HCT116 (cell line): ENCODE measurements at regions not wholly inside any gene's neighbourhood (a gene's known extent, or its start where the extent isn't known, plus 50 kb on each side); places are given as distances from the start of the nearest gene placed in this dataset.

Experiments used
- ATAC-seq: fragments of 200-7000 bp; cut with Tn5 transposase; 2 replicates; pipeline ENCODE4 v1.9.1; 2020; ENCODE audit warnings: mild to moderate bottlenecking, moderate library complexity
- BruUV-seq: library from RNA; stranded (reverse); fragments of 400-500 nt; replicated peaks from 2 replicates; lab custom pipeline; 2021; lab: Mats Ljungman, UMichigan
- CTCF ChIA-PET: fragments of 300-600 bp; sonication (Branson Sonifier 250); formaldehyde crosslinking; loops from one replicate; lab custom pipeline; 2021; ENCODE audit warnings: antibody characterized with exemption; lab: Charles Lee
- POLR2A ChIA-PET: fragments of 300-600, 350-600 bp; sonication (Branson Sonifier 250); formaldehyde crosslinking; loops from one replicate; lab custom pipeline; 2021; ENCODE audit warnings: antibody characterized with exemption; lab: Charles Lee
- RAD21 ChIA-PET, 2 experiments: fragments of 300-600 bp; sonication (Branson Sonifier 250); formaldehyde crosslinking; loops; one replicate each; lab custom pipeline; 2023; ENCODE audit warnings: low total read pairs in 2 of 2; ENCODE audit not compliant: uncharacterized antibody in 2 of 2, unreplicated experiment in 2 of 2, low non-redundant PET in 1 of 2; lab: Charles Lee
- DNase-seq: peaks from one replicate; pipeline ENCODE4 v3.0.0-alpha.2; 2010; ENCODE audit warnings: low read depth, low spot score
- H2AFZ ChIP-seq: fragments of 200-600 bp; shearing (Covaris generic), sonication (generic); 2 replicates; pipeline ENCODE4 v1.6.1; 2017; ENCODE audit warnings: low read depth, mixed run types, mixed read lengths, antibody characterized with exemption, low read length; ENCODE audit not compliant: poor library complexity, severe bottlenecking
- H3K27ac ChIP-seq: 2 replicates; pipeline ENCODE4 v1.5.1; 2012; ENCODE audit warnings: low read depth, low read length
- H3K27me3 ChIP-seq: fragments of 200-600 bp; sonication (generic); 2 replicates; pipeline ENCODE4 v1.6.1; 2016; ENCODE audit warnings: mixed run types, low read length, mixed read lengths; ENCODE audit not compliant: insufficient read depth
- H3K36me3 ChIP-seq, 2 experiments: fragments of 200-500 bp in 1 of 2; fragments of 200-600 bp in 1 of 2; sonication (Bioruptor generic) in 1 of 2; sonication (generic) in 1 of 2; 2 replicates each; pipeline versions ENCODE4 v1.5.1 to v1.6.1; 2014 to 2016; ENCODE audit warnings: low read length in 2 of 2, inconsistent platforms in 1 of 2, mixed read lengths in 1 of 2, mixed run types in 1 of 2; ENCODE audit not compliant: insufficient read depth in 2 of 2, control insufficient read depth in 1 of 2
- H3K4me1 ChIP-seq, 2 experiments: fragments of 200-600 bp in 1 of 2; sonication (generic) in 1 of 2; 2 replicates each; pipeline versions ENCODE4 v1.5.1 to v1.6.1; 2012 to 2017; ENCODE audit warnings: low read length in 2 of 2, inconsistent platforms in 1 of 2, mild to moderate bottlenecking in 1 of 2, mixed read lengths in 1 of 2, mixed run types in 1 of 2, moderate library complexity in 1 of 2; ENCODE audit not compliant: insufficient read depth in 2 of 2, control insufficient read depth in 1 of 2
- H3K4me2 ChIP-seq: fragments of 200-600 bp; sonication (generic); 2 replicates; pipeline ENCODE4 v1.6.1; 2017; ENCODE audit warnings: mixed run types, low read length, mixed read lengths
- H3K4me3 ChIP-seq, 2 experiments: fragments of 200-600 bp in 1 of 2; sonication (generic) in 1 of 2; replicated peaks in 1 of 2; 2 replicates each; pipeline ENCODE4 v1.5.1; 2011 to 2016; ENCODE audit warnings: low read length in 2 of 2, control low read depth in 1 of 2, low read depth in 1 of 2, mild to moderate bottlenecking in 1 of 2, mixed read lengths in 1 of 2, mixed run types in 1 of 2
- H3K79me2 ChIP-seq: fragments of 200-600 bp; sonication (generic); 2 replicates; pipeline ENCODE4 v1.6.1; 2017; ENCODE audit warnings: mild to moderate bottlenecking, mixed run types, low read length, moderate library complexity, mixed read lengths; ENCODE audit not compliant: insufficient read depth
- H3K9ac ChIP-seq: fragments of 200-600 bp; sonication (generic); 2 replicates; pipeline ENCODE4 v1.6.1; 2016; ENCODE audit warnings: low read length, mixed read lengths
- H3K9me2 ChIP-seq: fragments of 200-600 bp; sonication (generic), shearing (Covaris generic); 2 replicates; pipeline ENCODE4 v1.6.1; 2017; ENCODE audit warnings: mixed run types, mild to moderate bottlenecking, moderate library complexity; ENCODE audit not compliant: insufficient read depth
- H3K9me3 ChIP-seq, 2 experiments: fragments of 200-500 bp in 1 of 2; fragments of 200-600 bp in 1 of 2; sonication (Bioruptor generic) in 1 of 2; sonication (generic) in 1 of 2; 2 replicates each; pipeline ENCODE4 v1.6.1; 2014 to 2017; ENCODE audit warnings: low read length in 2 of 2, mixed read lengths in 2 of 2, inconsistent platforms in 1 of 2, low read depth in 1 of 2, mild to moderate bottlenecking in 1 of 2, mixed run types in 1 of 2, moderate library complexity in 1 of 2; ENCODE audit not compliant: control insufficient read depth in 1 of 2, insufficient read depth in 1 of 2
- H4K20me1 ChIP-seq: fragments of 200-600 bp; sonication (generic), shearing (Covaris generic); 2 replicates; pipeline ENCODE4 v1.6.1; 2017; ENCODE audit warnings: mixed run types, mild to moderate bottlenecking, moderate library complexity; ENCODE audit not compliant: insufficient read depth
- CEBPB ChIP-seq: IDR thresholded peaks from 2 replicates; pipeline ENCODE4 v1.6.1; 2012; ENCODE audit warnings: low read depth
- EGR1 ChIP-seq: IDR thresholded peaks from 2 replicates; pipeline ENCODE4 v1.6.1; 2012; ENCODE audit warnings: low read depth
- POLR2A ChIP-seq: IDR thresholded peaks from 2 replicates; pipeline ENCODE4 v1.7.0; 2011; ENCODE audit warnings: borderline replicate concordance; ENCODE audit not compliant: insufficient read depth, insufficient read length; ENCODE audit errors: extremely low read depth
- POLR2AphosphoS5 ChIP-seq: IDR thresholded peaks from 2 replicates; pipeline ENCODE4 v1.6.1; 2011; ENCODE audit warnings: mild to moderate bottlenecking, low read depth, low read length, moderate library complexity
- SIN3A ChIP-seq: IDR thresholded peaks from 2 replicates; pipeline ENCODE4 v1.6.1; 2012; ENCODE audit warnings: low read depth
- TCF7L2 ChIP-seq: IDR thresholded peaks from 2 replicates; pipeline ENCODE4 v1.7.0; 2011; ENCODE audit warnings: borderline replicate concordance, inconsistent platforms; ENCODE audit not compliant: insufficient read depth, insufficient read length; ENCODE audit errors: extremely low read depth
- YY1 ChIP-seq: IDR thresholded peaks from 2 replicates; pipeline ENCODE4 v1.6.1; 2011; ENCODE audit warnings: low read length, low read depth, moderate library complexity, mild to moderate bottlenecking; ENCODE audit not compliant: insufficient replicate concordance; ENCODE audit errors: extremely low read depth
- ZFX ChIP-seq: fragments of 450-650 bp; IDR thresholded peaks from 2 replicates; pipeline ENCODE4 v1.6.1; 2017
- ZNF274 ChIP-seq: fragments of 200-500 bp; sonication (Bioruptor generic); IDR thresholded peaks from 2 replicates; pipeline ENCODE4 v1.6.1; 2014; ENCODE audit warnings: mild to moderate bottlenecking, low read depth, low read length, inconsistent platforms
- intact Hi-C: fragments of 100-400 bp; cut with micrococcal nuclease; formaldehyde crosslinking; loops from 2 replicates; pipeline ENCODE4 v1.10.0; 2022
- TF ChIP-seq, protein P1 (sequence below): IDR thresholded peaks from 2 replicates; pipeline ENCODE4 v1.6.1; 2012
- TF ChIP-seq, protein P2 (sequence below): IDR thresholded peaks from 2 replicates; pipeline ENCODE4 v1.6.1; 2012; ENCODE audit warnings: low read depth
- TF ChIP-seq, protein P3 (sequence below): IDR thresholded peaks from 2 replicates; pipeline ENCODE4 v1.6.1; 2012
- TF ChIP-seq, protein P4 (sequence below): IDR thresholded peaks from 2 replicates; pipeline ENCODE4 v1.6.1; 2011; ENCODE audit warnings: mild to moderate bottlenecking, low read length, moderate library complexity; ENCODE audit not compliant: insufficient replicate concordance; ENCODE audit errors: extremely low read depth
- TF ChIP-seq, protein P5 (sequence below), 3 experiments: fragments of 200-600 bp in 1 of 3; sonication (generic) in 1 of 3; IDR thresholded peaks in 2 of 3; conservative IDR thresholded peaks in 1 of 3; 2 replicates each; pipeline ENCODE4 v1.5.1; 2012 to 2017; ENCODE audit warnings: low read depth in 2 of 3, low read length in 2 of 3, antibody characterized with exemption in 1 of 3, borderline replicate concordance in 1 of 3, control low read depth in 1 of 3, mild to moderate bottlenecking in 1 of 3, mixed read lengths in 1 of 3, mixed run types in 1 of 3, moderate library complexity in 1 of 3; ENCODE audit not compliant: insufficient read depth in 1 of 3

DNA sequence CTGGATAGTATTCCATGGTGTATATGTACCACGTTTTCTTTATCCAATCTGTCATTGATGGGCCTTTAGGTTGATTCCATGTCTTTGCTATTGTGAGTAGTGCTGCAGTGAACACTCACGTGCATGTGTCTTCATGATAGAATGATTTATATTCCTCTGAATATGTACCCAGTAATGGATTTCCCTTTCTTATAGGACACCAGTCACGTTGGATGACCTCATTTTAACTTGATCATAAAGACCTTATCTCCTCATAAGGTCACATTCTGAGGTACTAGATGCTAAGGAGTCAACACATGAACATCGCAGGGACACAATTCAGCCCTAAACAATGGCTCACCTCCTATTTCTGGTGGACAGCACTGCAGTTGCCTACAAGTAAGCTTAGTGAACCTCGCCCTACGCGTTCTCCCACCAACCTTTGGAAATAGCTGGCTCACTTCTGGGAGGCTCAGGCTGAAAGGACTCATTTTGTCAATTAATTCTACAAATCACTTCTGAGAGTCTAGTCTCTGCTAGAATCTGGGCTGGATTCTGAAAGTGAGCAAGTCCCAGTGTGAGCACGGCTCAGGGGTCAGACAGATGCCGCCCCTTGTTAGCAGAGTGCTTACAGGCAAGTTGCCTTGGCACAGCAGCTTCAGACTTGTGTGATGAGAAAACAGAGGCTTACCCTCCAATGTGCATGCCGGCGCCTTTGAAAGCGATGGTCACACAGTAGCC lies 183.8 kb upstream of the GSC start:
- H3K27ac ChIP-seq: no peak overlapping the region
- H3K9ac ChIP-seq: no peak overlapping the region
- intact Hi-C loops: no loop called here
- no peak for ATAC-seq
- no peak overlapping the region for H3K4me2 ChIP-seq
- no peaks in the 10 kb centered on the region for H4K20me1 ChIP-seq
- ChIA-PET POLR2A (no interaction called here), CTCF (no interaction called here), RAD21 (no interaction called here)
- no peak overlapping the region for H3K4me3 ChIP-seq
- no peaks in the 10 kb centered on the region for H3K36me3 ChIP-seq
- no peaks in the 10 kb centered on the region for H3K9me3 ChIP-seq
- peaks cover 15% of the 10 kb centered on the region; the same call in 1 of the 2 replicates for H3K27me3 ChIP-seq
- H3K79me2 ChIP-seq: no peaks in the 10 kb centered on the region
- BruUV-seq: no TSS peak
- TF ChIP-seq, protein P1, sequence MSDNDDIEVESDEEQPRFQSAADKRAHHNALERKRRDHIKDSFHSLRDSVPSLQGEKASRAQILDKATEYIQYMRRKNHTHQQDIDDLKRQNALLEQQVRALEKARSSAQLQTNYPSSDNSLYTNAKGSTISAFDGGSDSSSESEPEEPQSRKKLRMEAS: no peak
- TF ChIP-seq YY1: no peak
- TF ChIP-seq, protein P2, sequence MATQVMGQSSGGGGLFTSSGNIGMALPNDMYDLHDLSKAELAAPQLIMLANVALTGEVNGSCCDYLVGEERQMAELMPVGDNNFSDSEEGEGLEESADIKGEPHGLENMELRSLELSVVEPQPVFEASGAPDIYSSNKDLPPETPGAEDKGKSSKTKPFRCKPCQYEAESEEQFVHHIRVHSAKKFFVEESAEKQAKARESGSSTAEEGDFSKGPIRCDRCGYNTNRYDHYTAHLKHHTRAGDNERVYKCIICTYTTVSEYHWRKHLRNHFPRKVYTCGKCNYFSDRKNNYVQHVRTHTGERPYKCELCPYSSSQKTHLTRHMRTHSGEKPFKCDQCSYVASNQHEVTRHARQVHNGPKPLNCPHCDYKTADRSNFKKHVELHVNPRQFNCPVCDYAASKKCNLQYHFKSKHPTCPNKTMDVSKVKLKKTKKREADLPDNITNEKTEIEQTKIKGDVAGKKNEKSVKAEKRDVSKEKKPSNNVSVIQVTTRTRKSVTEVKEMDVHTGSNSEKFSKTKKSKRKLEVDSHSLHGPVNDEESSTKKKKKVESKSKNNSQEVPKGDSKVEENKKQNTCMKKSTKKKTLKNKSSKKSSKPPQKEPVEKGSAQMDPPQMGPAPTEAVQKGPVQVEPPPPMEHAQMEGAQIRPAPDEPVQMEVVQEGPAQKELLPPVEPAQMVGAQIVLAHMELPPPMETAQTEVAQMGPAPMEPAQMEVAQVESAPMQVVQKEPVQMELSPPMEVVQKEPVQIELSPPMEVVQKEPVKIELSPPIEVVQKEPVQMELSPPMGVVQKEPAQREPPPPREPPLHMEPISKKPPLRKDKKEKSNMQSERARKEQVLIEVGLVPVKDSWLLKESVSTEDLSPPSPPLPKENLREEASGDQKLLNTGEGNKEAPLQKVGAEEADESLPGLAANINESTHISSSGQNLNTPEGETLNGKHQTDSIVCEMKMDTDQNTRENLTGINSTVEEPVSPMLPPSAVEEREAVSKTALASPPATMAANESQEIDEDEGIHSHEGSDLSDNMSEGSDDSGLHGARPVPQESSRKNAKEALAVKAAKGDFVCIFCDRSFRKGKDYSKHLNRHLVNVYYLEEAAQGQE: no peak
- TF ChIP-seq, protein P3, sequence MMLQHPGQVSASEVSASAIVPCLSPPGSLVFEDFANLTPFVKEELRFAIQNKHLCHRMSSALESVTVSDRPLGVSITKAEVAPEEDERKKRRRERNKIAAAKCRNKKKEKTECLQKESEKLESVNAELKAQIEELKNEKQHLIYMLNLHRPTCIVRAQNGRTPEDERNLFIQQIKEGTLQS: no peak
- no peak for TF ChIP-seq POLR2A
- no peak for TF ChIP-seq TCF7L2
- TF ChIP-seq EGR1: no peak
- no peak for TF ChIP-seq ZNF274
- TF ChIP-seq, protein P4, sequence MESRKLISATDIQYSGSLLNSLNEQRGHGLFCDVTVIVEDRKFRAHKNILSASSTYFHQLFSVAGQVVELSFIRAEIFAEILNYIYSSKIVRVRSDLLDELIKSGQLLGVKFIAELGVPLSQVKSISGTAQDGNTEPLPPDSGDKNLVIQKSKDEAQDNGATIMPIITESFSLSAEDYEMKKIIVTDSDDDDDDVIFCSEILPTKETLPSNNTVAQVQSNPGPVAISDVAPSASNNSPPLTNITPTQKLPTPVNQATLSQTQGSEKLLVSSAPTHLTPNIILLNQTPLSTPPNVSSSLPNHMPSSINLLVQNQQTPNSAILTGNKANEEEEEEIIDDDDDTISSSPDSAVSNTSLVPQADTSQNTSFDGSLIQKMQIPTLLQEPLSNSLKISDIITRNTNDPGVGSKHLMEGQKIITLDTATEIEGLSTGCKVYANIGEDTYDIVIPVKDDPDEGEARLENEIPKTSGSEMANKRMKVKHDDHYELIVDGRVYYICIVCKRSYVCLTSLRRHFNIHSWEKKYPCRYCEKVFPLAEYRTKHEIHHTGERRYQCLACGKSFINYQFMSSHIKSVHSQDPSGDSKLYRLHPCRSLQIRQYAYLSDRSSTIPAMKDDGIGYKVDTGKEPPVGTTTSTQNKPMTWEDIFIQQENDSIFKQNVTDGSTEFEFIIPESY: no peak
- no peak for TF ChIP-seq SIN3A
- TF ChIP-seq CEBPB: no peak
- TF ChIP-seq POLR2AphosphoS5: no peak
- TF ChIP-seq, protein P5, sequence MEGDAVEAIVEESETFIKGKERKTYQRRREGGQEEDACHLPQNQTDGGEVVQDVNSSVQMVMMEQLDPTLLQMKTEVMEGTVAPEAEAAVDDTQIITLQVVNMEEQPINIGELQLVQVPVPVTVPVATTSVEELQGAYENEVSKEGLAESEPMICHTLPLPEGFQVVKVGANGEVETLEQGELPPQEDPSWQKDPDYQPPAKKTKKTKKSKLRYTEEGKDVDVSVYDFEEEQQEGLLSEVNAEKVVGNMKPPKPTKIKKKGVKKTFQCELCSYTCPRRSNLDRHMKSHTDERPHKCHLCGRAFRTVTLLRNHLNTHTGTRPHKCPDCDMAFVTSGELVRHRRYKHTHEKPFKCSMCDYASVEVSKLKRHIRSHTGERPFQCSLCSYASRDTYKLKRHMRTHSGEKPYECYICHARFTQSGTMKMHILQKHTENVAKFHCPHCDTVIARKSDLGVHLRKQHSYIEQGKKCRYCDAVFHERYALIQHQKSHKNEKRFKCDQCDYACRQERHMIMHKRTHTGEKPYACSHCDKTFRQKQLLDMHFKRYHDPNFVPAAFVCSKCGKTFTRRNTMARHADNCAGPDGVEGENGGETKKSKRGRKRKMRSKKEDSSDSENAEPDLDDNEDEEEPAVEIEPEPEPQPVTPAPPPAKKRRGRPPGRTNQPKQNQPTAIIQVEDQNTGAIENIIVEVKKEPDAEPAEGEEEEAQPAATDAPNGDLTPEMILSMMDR (IDR thresholded peaks at IDR 0.05 in 2 of 3, conservative IDR thresholded peaks at IDR 0.05 in 1 of 3; ENCODE audit: borderline replicate concordance in 1 of 3, insufficient read depth in 1 of 3, low read depth in 2 of 3, low read length in 2 of 3): no peak
- no peak for TF ChIP-seq ZFX
- H2AFZ ChIP-seq: no peak overlapping the region
- no peaks in the 10 kb centered on the region for H3K4me1 ChIP-seq
- H3K9me2 ChIP-seq: no peaks in the 10 kb centered on the region
- DNase-seq: no peak
